DOHH2 (cell line): ENCODE measurements at regions not wholly inside any gene's neighbourhood (a gene's known extent, or its start where the extent isn't known, plus 50 kb on each side); places are given as distances from the start of the nearest gene placed in this dataset.

Experiments
- EZH2phosphoT487 ChIP-seq: fragments of 200-600 bp; sonication (generic); IDR thresholded peaks from 2 replicates; pipeline ENCODE4 v1.6.1; 2017; ENCODE audit warnings: borderline replicate concordance, mild to moderate bottlenecking, antibody characterized with exemption, low read length, moderate library complexity, mixed read lengths
- TF ChIP-seq, protein P1 (sequence below): fragments of 200-600 bp; sonication (generic); IDR thresholded peaks from one replicate; pipeline ENCODE4 v1.5.1; 2014; ENCODE audit warnings: antibody characterized with exemption, mild to moderate bottlenecking, low read depth, low read length; ENCODE audit not compliant: poor library complexity, severe bottlenecking

DNA sequence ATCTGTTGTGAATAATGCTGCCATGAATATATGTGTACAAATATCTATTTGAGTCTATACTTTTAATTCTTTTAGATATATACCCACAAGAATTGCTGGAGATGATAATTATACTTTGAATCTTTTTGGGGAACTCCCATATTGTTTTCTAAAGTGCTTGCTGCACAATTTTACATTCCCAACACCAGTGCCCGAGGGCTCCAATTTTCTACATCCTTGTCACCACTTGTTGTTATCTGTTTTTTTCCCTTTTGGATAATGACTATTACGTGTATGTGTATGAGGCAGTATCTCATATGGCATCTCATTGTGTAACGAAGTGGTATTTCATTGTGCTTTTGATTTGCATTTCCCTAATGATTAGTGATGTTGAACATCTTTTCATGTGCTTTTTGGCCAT lies 127.1 kb downstream of the SUDS3 start:
- TF ChIP-seq, protein P1, sequence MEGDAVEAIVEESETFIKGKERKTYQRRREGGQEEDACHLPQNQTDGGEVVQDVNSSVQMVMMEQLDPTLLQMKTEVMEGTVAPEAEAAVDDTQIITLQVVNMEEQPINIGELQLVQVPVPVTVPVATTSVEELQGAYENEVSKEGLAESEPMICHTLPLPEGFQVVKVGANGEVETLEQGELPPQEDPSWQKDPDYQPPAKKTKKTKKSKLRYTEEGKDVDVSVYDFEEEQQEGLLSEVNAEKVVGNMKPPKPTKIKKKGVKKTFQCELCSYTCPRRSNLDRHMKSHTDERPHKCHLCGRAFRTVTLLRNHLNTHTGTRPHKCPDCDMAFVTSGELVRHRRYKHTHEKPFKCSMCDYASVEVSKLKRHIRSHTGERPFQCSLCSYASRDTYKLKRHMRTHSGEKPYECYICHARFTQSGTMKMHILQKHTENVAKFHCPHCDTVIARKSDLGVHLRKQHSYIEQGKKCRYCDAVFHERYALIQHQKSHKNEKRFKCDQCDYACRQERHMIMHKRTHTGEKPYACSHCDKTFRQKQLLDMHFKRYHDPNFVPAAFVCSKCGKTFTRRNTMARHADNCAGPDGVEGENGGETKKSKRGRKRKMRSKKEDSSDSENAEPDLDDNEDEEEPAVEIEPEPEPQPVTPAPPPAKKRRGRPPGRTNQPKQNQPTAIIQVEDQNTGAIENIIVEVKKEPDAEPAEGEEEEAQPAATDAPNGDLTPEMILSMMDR: no peak
- TF ChIP-seq EZH2phosphoT487: no peak
